ENCODE measurements at regions not wholly inside any gene's neighbourhood (a gene's known extent, or its start where the extent isn't known, plus 50 kb on each side); places are given as distances from the start of the nearest gene placed in this dataset.

DNA sequence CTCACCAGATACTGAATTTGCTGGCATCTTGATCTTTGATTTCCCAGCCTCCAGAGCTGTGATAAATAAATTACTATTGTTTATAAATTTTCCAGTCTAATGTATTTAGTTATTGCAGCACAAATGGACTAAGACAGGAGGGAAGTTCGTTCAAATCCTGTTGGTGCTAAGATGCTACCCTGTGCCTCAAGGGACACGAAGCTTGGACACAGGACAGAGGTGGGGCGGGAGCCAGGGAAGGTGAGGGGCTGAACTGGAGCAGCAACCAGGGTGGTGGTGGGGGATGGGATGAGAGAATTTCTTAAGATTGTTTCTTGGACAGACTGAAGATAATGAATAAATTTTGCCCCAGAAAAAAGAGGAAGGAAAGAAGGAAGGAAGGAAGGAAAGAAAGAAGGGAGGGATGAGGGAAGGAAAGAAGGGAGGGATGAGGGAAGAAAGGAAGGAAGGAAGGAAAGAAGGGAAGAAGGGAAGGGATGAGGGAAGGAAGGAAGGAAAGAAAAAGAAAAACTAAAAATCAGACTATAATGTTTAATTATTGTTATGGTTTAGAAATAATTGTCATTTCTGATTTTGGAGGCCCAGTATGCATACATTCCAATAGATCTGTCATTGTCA is 127.2 kb downstream of the CDC5L start:
- no peak for TF ChIP-seq RFX5 (IDR thresholded peaks at IDR 0.05; ENCODE audit: low read length)
- TF ChIP-seq, protein P1, sequence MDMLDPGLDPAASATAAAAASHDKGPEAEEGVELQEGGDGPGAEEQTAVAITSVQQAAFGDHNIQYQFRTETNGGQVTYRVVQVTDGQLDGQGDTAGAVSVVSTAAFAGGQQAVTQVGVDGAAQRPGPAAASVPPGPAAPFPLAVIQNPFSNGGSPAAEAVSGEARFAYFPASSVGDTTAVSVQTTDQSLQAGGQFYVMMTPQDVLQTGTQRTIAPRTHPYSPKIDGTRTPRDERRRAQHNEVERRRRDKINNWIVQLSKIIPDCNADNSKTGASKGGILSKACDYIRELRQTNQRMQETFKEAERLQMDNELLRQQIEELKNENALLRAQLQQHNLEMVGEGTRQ (IDR thresholded peaks at IDR 0.05; ENCODE audit: borderline replicate concordance, low read depth, low read length): no peak
- TF ChIP-seq, protein P2, sequence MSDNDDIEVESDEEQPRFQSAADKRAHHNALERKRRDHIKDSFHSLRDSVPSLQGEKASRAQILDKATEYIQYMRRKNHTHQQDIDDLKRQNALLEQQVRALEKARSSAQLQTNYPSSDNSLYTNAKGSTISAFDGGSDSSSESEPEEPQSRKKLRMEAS (IDR thresholded peaks at IDR 0.05; ENCODE audit: low read depth): no peak
- TF ChIP-seq, protein P3, sequence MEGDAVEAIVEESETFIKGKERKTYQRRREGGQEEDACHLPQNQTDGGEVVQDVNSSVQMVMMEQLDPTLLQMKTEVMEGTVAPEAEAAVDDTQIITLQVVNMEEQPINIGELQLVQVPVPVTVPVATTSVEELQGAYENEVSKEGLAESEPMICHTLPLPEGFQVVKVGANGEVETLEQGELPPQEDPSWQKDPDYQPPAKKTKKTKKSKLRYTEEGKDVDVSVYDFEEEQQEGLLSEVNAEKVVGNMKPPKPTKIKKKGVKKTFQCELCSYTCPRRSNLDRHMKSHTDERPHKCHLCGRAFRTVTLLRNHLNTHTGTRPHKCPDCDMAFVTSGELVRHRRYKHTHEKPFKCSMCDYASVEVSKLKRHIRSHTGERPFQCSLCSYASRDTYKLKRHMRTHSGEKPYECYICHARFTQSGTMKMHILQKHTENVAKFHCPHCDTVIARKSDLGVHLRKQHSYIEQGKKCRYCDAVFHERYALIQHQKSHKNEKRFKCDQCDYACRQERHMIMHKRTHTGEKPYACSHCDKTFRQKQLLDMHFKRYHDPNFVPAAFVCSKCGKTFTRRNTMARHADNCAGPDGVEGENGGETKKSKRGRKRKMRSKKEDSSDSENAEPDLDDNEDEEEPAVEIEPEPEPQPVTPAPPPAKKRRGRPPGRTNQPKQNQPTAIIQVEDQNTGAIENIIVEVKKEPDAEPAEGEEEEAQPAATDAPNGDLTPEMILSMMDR (IDR thresholded peaks at IDR 0.05): no peak
- TF ChIP-seq, protein P4, sequence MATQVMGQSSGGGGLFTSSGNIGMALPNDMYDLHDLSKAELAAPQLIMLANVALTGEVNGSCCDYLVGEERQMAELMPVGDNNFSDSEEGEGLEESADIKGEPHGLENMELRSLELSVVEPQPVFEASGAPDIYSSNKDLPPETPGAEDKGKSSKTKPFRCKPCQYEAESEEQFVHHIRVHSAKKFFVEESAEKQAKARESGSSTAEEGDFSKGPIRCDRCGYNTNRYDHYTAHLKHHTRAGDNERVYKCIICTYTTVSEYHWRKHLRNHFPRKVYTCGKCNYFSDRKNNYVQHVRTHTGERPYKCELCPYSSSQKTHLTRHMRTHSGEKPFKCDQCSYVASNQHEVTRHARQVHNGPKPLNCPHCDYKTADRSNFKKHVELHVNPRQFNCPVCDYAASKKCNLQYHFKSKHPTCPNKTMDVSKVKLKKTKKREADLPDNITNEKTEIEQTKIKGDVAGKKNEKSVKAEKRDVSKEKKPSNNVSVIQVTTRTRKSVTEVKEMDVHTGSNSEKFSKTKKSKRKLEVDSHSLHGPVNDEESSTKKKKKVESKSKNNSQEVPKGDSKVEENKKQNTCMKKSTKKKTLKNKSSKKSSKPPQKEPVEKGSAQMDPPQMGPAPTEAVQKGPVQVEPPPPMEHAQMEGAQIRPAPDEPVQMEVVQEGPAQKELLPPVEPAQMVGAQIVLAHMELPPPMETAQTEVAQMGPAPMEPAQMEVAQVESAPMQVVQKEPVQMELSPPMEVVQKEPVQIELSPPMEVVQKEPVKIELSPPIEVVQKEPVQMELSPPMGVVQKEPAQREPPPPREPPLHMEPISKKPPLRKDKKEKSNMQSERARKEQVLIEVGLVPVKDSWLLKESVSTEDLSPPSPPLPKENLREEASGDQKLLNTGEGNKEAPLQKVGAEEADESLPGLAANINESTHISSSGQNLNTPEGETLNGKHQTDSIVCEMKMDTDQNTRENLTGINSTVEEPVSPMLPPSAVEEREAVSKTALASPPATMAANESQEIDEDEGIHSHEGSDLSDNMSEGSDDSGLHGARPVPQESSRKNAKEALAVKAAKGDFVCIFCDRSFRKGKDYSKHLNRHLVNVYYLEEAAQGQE (IDR thresholded peaks at IDR 0.05; ENCODE audit: low read depth, low read length): no peak

All from SK-N-SH (cell line).